ENCODE measurements at regions not wholly inside any gene's neighbourhood (a gene's known extent, or its start where the extent isn't known, plus 50 kb on each side); places are given as distances from the start of the nearest gene placed in this dataset.

DNA sequence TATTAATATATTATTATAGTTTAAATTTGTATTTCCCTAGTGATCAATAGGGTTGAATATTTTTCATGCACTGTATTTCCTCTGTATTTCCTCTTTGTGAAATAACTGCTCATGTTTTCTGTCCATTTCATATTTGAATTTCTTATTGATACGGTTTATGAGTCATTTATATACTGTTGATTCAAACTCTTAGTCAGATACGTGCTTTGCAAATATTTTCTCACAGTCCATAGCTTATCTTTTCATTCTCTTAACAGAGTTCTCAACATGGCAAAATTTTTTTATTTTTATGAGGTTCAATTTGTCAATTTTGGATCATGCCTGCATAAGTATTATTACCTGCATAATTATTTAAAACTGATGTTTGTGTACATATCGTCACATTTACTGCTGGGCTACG lies 329.6 kb downstream of the HAO1 start:
- no peak for DNase-seq (ENCODE audit: low read depth, low spot score)

DNA sequence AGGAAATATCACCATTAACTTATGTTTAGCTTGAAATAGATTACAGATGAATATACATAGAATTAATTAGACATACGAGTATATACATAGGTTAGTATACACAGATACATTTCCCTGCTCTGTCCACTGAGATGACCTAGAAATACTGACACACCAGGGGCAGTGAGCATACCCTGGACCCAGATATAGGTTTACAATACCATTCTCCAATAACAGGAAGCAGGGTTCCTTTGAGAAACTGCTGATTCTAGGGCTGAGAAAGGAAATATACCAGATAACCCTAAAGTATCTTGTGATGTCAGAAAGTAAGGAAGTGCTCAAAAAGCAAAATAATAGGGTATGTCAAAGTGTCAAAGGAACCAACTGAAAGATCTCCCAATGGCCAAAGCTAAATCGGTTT lies 322.5 kb downstream of the HAO1 start:
- no peak for DNase-seq (ENCODE audit: low read depth, low spot score)

DNA sequence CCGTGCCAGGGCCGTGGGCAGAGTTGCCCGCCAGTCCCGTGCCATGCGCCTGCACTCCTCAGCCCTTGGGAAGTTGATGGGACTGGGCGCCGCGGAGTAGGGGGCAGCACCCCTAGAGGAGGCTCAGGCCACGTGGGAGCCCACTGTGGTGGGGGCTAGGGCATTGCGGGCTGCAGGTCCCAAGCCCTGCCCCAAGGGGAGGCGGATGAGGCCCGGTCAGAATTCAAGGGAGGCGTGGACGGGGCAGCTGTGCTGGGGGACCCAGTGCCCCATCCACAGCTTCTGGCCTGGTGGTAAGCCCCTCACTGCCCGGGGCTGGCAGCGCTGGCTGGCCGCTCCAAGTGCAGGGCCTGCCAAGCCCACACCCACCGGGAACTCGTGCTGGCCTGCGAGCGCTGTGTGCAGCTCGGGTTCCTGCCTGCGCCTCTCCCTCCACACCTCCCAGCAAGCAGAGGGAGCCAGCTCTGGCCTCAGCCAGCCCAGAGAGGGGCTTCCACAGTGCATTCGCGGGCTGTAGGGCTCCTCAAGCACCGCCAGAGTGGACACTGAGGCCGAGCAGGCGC lies 317.8 kb downstream of the HAO1 start:
- DNase-seq (ENCODE audit: low read depth, low spot score), result no peak

DNA sequence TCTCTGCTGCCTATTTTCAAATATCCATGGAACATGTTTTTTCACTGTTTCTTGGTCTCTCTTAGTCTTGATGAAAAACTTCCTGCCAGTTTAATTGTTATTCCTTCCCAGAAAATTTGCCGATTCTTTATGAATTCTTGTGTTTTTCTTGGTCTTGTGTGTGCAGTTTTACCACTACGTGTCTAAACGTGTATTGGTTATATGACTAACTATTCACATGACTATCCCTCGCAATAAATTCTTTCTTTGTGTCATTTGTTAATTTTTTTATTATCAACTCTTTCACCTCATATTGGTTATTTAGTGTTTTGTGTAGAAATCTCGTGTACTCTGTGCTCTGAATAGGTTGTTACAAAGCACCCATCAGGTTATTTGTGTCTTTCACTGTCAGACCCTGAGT lies 315.4 kb downstream of the HAO1 start:
- DNase-seq (ENCODE audit: low read depth, low spot score), result no peak

DNA sequence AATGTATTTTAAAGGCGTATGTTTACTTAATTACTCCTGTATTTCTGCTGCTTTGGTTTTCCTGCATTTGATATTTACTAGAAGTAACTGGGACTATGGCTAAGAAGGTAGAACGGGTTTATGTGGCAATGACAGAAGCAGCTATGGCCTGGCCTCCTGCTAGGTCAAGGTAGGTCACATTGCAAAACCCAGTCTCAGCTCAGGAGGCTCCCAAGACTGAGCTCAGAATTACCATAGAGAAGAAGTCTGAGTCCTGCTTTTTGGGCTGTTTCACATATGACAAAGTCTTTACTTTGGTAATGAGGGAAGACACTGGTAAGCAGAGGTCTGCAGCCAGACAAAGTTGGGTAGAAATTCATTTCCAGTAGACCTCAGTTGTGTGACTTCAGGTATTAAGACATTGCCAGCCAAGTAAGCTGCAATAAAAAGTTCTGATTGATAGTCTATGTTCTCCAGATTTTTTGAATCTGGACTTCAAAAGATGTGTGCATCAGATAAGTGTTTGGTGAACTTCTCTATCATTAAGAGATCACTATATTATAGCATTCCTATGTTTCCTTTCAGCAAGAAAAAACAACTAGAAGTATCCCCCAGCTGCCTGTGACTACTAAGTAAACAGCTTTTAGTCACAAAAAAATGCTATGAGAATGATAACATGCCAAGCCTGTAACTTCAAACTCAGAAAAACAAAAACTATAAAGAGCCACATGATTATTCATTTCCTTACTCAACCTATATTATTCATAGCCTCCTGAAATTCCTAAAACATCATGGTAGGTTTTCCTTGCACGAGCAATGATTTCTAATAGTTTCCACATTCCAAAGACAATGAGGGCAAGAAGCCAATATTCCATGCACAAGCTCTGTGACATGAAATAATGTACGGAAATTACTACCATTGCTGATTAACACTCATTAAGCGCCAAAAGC lies 312.3 kb downstream of the HAO1 start:
- DNase-seq (ENCODE audit: low read depth, low spot score), result no peak

DNA sequence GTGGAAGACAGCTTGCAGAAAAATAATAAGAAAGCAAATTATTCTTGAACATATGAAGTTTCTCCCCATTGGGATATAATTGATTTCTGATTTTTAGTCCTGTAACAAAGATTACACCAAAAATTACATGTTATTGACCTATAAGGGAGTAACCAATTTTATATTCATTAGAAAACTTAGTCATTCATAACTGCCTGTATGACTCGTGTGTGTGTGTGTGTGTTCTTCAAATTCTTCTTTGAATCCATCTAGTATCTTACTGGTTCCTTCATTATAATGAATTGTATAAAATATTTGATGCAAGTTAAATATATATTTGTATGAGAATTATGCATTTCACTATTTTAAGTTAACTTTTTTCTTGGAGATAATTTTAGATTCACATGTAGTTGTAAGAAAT lies 310.4 kb downstream of the HAO1 start:
- DNase-seq (ENCODE audit: low read depth, low spot score), result no peak

DNA sequence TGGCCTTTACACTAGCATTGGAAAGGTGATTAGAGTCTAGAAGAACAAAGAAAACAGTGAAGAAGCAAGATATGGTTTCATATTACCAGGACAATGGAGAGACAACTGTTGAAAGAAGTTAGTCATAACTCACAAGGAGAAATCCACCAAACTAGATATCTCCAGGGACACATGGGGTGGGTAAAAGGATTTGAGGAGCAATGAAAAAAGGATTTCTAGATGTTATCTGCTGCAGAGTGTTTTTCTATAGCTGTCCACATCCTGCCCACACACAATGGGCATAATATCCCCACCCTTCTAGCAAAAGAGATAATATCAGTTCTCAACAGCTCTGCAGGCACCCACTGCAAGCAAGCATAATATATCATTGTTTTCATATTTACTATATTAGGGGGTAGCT lies 303.1 kb downstream of the HAO1 start:
- no peak for DNase-seq (ENCODE audit: low read depth, low spot score)

DNA sequence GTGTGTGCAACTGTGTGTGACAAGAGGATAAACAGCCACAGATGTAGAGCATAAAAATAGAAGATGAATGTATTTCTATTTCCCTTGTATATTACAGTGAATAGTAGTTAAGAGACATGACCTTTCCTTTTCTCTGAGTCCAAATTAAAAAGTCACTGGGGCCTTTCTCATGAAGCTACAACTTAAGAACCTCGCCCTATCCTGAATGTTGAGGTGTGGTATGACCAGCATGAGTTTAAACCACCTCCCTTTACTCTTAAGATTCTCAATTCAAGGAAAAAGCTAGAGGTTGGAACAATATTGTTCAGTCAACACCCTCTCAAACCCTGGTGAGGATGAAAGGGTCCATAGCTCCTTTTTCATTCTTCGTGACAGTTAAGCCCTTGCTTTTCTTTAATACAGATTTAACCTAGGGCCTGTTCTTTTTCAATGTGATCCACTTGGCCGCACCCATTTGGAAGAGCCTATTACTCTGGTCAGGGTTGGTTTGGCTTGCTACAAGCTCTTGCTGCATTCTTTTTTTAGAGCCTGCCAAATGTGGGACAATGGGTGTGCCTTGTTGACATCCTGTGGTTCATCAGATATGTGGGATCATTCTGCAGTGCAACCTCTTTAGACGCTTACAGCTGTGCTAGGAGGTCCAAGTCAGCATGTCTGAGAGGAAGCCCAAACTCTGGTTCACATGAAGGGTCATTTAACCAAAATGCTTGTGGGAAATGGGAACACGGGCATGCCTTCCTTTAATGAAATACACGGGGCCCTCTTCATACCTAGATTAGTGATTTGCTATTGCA lies 290.0 kb downstream of the HAO1 start:
- DNase-seq (ENCODE audit: low read depth, low spot score), result no peak

DNA sequence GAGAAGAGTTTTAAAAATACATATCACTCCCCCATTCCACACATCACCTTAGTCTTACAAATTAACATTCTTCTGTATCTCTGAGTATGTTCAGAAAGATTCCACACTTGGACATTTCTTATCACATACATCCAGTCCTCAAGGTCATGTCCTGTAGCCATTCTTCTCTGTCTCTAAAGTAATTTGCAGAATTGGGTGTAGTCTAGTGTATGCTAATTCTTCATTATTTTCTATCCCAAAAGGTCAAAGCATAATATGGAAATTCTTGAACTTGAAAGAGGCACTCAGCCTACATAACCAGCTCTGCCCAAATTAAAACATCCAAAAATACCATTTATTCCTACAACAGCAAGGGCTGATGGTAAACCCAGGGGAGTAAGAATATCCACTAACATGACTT lies 286.0 kb downstream of the HAO1 start:
- no peak for DNase-seq (ENCODE audit: low read depth, low spot score)

DNA sequence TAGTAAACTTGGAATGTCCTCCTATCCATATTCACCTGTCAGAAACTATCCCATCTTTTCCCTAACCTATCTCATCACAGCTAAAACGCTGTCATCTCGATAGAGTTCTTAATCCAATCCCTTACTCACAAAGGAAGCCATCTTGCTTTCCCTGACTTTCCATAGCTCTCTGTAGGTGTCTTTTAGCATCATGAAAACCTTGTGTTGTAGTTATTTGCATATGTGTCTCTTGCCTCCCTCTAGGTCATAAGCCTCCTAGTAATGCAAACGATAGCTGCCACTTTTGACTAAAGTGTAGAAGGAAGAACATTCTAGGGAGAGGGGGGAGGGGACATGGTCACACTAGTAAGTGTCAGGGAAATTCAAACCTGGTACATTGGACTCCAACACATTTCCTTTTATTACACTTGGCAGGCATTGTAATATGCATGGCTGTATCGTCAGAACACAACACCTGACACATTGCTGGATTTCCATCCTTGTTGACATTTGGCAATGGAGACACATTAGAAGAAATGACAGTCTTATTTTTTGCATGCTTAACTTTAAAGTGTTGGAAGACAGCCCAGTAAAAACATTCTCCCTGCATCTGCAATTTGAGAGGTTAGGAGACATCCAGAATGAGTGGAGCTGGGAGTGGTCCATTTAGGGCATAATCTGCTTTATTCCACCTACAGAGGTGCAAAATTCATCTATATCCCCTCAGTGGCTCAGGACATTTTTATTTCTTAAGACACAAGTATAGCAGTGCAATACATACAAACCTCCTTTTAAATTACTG lies 283.4 kb downstream of the HAO1 start:
- DNase-seq (ENCODE audit: low read depth, low spot score), result no peak

DNA sequence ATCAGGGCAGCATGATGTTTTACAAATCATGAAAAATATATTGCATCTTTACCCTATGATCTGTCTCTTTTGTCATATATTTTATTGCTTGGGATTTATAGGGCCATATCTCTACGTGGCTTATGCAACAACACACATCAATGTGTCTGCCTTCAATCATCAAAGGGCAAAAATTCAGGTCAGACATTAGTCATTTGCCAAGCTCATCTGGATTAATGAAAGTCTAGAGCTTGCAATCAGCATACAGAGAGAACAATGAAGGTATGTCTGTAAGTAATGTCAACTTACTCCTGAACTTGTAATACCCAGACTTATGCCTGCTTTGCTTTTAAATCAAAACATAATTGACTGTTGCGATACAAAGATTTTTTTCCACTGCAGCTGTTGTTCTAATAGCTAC lies 282.7 kb downstream of the HAO1 start:
- DNase-seq (ENCODE audit: low read depth, low spot score), result no peak

DNA sequence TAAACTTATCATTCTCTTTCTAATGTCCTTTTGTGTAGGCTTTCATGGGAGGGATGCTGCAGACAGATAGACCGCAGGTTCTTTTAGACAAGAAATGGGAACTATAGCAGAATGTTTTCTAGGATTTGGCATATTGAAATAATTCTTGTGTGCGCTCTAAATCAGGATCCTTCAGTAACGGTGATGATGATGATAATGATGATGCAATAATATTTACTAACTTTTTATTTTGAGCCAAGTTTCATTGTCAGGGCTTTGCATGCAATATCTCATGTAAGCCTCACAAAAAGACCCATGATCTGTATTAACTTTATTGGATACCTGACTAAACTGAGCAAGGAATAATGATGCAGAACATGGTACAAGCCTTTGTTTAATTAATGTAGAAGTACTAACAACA lies 280.1 kb downstream of the HAO1 start:
- no peak for DNase-seq (ENCODE audit: low read depth, low spot score)

DNA sequence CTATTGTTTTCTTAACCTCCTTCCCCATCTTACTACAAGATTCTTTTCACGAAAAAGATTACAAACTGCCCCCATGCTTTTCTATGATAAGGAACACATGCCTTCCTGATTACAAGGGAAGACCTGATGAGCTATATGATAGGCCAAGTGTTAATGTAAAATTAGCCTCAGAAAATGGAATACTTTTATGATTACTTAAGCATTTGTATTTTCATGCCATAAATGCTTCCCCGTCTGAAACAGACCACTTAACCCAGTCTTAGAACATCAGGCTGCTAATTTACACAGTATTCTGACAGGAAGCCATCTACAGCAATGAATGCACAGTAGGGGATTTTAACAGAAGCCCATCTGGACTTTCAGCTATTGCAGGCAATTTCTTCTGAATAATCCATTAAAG lies 274.9 kb downstream of the HAO1 start:
- no peak for DNase-seq (ENCODE audit: low read depth, low spot score)

DNA sequence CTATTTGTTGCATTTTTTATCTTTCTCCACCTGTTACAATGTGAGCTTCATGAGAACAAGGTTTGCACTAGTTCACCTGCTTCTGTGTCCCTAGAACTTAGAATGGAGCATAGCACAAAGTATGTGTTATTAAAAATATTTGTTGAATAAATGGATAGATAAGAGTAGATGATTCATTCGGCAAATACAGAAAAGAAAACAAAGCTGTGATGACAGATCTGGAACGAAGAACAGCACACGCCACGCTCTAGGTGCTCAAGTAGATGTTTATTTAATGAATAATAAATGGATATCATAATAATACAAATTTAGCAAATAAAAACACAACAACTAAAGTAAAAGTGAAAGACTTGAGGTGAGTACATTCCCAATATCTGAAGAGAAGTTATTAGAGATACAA lies 273.1 kb downstream of the HAO1 start:
- DNase-seq (ENCODE audit: low read depth, low spot score), result no peak

DNA sequence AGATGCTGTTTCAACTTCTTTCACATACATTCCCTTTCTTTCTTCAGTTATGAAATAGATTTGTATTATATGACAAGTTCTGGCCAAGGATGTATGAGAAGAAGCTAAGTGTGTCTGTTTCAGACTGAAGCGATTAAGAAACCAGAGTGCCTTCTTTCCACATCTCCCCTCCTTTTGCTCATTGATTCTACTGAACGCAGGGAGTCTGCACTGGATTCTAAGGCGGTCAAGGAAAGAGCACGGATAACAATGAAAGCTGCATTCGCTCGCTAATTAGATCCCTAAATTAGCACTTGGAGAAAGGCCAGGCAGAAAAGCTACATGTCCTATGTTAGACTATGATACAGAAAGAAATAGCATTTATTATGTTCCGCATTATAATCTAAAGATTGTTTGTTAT lies 267.7 kb downstream of the HAO1 start:
- no peak for DNase-seq (ENCODE audit: low read depth, low spot score)

DNA sequence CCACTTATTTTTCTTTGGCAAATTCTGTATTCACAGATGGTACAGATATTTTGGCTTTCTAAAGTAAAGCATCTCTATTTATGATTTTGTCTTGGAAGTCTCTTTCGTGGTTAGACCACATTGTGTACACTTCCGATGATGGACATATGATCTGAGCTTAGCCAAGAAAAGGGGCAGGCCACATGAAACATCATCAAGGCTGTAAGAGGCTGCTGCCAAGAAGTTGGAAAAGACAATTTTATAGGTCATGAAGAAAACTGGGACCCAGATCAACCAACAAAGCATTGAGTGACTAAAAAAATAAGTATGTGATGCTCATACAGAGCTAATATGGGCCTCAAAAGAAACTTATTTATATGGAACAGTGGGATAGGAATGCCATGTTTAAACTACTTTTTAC lies 266.4 kb downstream of the HAO1 start:
- no peak for DNase-seq (ENCODE audit: low read depth, low spot score)

DNA sequence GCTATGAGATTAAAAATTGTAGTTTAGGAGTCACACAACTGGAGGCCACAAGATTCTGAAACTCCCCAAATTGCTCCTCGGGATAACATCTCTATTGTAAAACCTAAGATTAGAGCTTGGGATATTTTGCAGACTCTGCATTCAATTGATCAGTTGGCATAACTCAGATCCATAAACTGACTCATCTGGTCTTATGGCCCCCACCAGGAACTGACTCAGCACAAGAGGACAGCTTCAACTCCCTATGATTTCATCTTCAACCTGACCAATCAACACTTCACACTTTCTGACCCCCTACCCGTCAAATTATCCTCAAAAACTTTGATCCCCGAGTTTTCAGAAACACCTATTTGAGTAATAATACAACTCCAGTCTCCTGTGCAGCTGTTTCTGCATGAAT lies 257.3 kb downstream of the HAO1 start:
- DNase-seq (ENCODE audit: low read depth, low spot score), result no peak

DNA sequence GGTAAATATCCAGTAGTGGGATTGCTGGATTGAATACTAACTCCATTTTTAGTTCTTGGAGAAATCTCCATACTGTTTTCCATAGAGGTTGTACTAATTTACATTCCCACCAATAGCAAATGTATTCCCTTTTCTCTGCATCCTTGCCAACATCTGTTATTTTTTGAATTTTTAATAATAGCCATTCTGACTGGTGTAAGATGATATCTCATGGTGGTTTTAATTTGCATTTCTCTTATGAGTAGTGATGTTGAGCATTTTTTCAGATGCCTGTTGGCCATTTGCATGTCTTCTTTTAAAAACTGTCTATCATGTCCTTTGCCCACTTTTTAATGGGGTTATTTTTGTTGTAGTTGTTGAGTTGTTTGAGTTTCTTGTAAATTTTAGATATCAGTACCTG lies 253.2 kb downstream of the HAO1 start:
- no peak for DNase-seq (ENCODE audit: low read depth, low spot score)

DNA sequence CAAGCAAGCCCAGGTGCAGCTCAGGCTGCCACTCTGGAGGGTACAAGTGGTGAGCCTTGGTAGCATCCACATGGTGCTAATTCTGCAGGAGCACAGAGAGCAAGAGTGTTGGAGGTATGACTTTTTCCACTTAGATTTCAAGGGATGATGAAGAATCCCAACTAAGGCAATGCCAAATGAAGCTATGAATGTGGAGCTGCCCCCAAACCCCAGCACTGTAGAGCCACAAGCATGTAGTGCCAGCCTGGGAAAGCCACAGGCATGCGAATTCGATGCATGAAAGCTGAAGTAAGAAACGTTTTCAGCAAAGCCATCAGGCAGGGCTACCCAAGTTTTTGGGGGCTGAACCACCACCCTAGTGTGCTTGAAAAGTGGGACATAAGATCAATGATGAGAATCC lies 251.1 kb downstream of the HAO1 start:
- DNase-seq (ENCODE audit: low read depth, low spot score), result no peak

DNA sequence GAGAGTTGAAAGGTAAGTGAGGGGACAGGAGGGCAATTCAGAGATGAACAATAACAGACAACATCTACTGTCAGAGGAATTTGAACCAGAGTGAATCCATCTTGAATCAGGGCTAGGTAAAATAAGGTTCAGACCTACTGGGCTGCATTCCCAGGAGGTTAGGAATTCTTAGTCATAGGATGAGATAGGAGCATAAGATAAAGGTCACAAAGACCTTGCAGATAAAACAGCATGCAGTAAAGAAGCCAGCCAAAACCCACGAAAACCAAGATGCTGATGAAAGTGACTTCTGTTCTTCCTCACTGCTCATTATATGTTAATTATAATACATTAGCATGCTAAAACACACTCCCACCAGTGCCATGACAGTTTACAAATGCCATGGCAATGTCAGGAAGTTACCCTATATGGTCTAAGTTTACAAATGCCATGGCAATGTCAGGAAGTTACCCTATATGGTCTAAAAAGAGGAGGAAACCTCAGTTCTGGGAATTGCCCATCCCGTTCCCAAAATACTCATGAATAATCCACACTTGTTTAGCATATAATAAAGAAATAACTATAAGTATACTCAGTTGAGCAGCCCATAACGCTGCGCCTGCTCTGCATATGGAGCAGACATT lies 248.5 kb downstream of the HAO1 start:
- DNase-seq (ENCODE audit: low read depth, low spot score), result no peak

DNA sequence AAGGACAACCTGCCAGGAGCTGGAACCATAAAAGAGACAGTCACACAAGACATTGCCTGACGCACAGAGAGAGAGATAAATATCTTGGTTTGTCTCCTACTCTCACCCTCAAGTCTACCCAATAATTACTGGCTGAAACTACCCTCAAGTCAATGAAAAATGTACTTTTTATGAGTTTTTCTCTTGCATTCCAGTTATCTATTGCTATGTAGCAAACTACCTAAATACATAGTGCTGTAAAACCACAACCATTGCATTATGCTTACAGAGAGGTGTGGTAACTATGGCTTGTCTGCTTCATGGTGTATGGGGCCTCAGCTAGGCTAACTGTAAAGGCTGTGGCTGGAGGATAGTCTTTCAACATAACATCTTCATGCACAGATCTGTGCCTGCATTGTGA lies 247.8 kb downstream of the HAO1 start:
- DNase-seq (ENCODE audit: low read depth, low spot score), result no peak
